ENCODE measurements at regions not wholly inside any gene's neighbourhood (a gene's known extent, or its start where the extent isn't known, plus 50 kb on each side); places are given as distances from the start of the nearest gene placed in this dataset.

DNA sequence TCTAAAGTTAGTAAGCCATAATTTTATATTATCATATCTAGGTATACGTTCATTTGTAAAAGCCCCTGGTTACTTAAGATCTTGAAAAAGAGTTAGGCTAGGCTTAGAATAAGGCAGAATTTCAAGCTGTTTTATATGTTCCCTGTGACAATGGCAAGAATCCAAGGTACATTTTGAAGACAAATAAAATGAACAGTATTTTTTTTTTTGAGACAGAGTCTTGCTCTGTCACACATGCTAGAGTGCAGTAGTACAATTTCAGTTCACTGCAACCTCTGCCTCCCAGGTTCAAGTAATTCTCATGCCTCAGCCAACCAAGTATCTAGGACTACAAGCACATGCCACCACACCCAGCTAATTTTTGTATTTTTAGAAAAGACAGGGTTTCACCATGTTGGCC is 139.2 kb downstream of the DUSP6 start:
- TF ChIP-seq, protein P1, sequence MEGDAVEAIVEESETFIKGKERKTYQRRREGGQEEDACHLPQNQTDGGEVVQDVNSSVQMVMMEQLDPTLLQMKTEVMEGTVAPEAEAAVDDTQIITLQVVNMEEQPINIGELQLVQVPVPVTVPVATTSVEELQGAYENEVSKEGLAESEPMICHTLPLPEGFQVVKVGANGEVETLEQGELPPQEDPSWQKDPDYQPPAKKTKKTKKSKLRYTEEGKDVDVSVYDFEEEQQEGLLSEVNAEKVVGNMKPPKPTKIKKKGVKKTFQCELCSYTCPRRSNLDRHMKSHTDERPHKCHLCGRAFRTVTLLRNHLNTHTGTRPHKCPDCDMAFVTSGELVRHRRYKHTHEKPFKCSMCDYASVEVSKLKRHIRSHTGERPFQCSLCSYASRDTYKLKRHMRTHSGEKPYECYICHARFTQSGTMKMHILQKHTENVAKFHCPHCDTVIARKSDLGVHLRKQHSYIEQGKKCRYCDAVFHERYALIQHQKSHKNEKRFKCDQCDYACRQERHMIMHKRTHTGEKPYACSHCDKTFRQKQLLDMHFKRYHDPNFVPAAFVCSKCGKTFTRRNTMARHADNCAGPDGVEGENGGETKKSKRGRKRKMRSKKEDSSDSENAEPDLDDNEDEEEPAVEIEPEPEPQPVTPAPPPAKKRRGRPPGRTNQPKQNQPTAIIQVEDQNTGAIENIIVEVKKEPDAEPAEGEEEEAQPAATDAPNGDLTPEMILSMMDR (IDR thresholded peaks at IDR 0.05; ENCODE audit: poor library complexity) = no peak
- TF ChIP-seq EZH2 (IDR thresholded peaks at IDR 0.05; ENCODE audit: borderline replicate concordance) (no peak), EZH2phosphoT487 (IDR thresholded peaks at IDR 0.05; ENCODE audit: low read depth, severe bottlenecking, unreplicated experiment) (no peak)
- H3K27me3 ChIP-seq = no peaks in the 10 kb centered on the region
- no peak overlapping the region for H2AFZ ChIP-seq
- H3K4me2 ChIP-seq = no peak overlapping the region
- 70% methylated on average over 1 of the region's 1 CpG for WGBS (ENCODE audit: low lambda C conversion rate, missing lambda C conversion rate)
- H3K9me2 ChIP-seq (replicated peaks; ENCODE audit: insufficient read depth) = no peaks in the 10 kb centered on the region
- no peaks in the 10 kb centered on the region for H4K20me1 ChIP-seq (ENCODE audit: insufficient read depth, poor library complexity, severe bottlenecking)
- H3K27ac ChIP-seq = peak overlapping the region; percentile 51
- H3K4me3 ChIP-seq = no peak overlapping the region
- no peaks in the 10 kb centered on the region for H3K79me2 ChIP-seq
- H3K4me1 ChIP-seq (ENCODE audit: insufficient read depth) = peaks cover 20% of the 10 kb centered on the region
- no peak for DNase-seq (ENCODE audit: low spot score)
- H3K9me3 ChIP-seq (ENCODE audit: low read depth) = no peaks in the 10 kb centered on the region
- H3K36me3 ChIP-seq (replicated peaks; ENCODE audit: insufficient read depth, low read depth) = no peaks in the 10 kb centered on the region

DNA sequence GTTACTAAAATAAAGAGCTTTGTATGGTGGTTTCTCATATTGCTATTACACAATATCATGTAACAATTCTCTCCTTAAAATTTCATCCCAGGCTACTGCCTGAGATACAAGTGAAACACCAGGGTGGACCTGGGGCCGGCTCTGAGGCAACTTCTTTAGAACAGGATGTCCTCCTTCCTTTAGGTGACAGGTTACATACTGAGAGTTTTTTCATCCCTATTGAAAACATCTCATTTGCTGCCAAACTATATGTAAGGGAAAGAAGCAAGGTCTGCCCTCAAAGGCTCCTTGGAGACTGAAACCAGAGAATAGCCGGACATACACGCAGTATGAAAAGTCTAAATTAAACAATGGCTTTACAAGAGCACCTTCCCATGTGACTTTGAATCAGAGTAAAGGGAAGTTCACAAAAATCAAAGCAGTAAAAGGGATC is 139.9 kb downstream of the DUSP6 start:
- Histone ChIP-seq H3K27me3 (no peaks in the 10 kb centered on the region), H4K20me1 (ENCODE audit: insufficient read depth, poor library complexity, severe bottlenecking) (no peaks in the 10 kb centered on the region), H3K27ac (peak overlapping the region; percentile 51), H3K9me3 (ENCODE audit: low read depth) (no peaks in the 10 kb centered on the region), H3K79me2 (no peaks in the 10 kb centered on the region), H3K4me2 (peak overlapping the region; percentile 42), H3K4me1 (ENCODE audit: insufficient read depth) (peaks cover 20% of the 10 kb centered on the region), H3K36me3 (replicated peaks; ENCODE audit: insufficient read depth, low read depth) (no peaks in the 10 kb centered on the region), H3K9me2 (replicated peaks; ENCODE audit: insufficient read depth) (no peaks in the 10 kb centered on the region), H3K4me3 (no peak overlapping the region), H2AFZ (no peak overlapping the region)
- peak; percentile 11 for DNase-seq (ENCODE audit: low spot score)
- TF ChIP-seq EZH2 (IDR thresholded peaks at IDR 0.05; ENCODE audit: borderline replicate concordance) (no peak), EZH2phosphoT487 (IDR thresholded peaks at IDR 0.05; ENCODE audit: low read depth, severe bottlenecking, unreplicated experiment) (no peak)
- TF ChIP-seq, protein P1 (IDR thresholded peaks at IDR 0.05; ENCODE audit: poor library complexity) = no peak
- 34% methylated on average over 3 of the region's 3 CpGs for WGBS (ENCODE audit: low lambda C conversion rate, missing lambda C conversion rate)

DNA sequence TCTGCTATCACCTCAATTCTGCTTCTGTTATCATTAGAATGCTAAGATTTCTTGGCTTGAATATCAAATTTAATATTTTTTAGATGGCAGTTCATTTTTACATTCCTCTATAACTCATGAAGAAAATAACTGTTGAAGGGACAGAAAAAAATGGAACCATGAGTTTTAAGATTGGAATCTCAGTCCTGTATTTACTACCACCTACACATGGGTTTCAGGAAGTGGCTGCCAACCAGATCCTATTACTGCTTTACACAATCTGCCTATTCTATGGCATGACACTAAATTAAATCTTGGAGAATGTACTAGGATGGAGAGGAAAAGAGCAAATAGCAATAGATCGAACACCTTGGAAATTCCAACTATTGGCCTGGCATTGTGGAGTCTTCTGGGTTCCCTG is 140.8 kb downstream of the DUSP6 start:
- TF ChIP-seq EZH2phosphoT487 (IDR thresholded peaks at IDR 0.05; ENCODE audit: low read depth, severe bottlenecking, unreplicated experiment) = no peak
- TF ChIP-seq, protein P1 (IDR thresholded peaks at IDR 0.05; ENCODE audit: poor library complexity) = no peak
- no peak overlapping the region for H3K4me2 ChIP-seq
- H3K36me3 ChIP-seq (replicated peaks; ENCODE audit: insufficient read depth, low read depth) = no peaks in the 10 kb centered on the region
- no peaks in the 10 kb centered on the region for H3K9me2 ChIP-seq (replicated peaks; ENCODE audit: insufficient read depth)
- no peaks in the 10 kb centered on the region for H3K27me3 ChIP-seq
- 100% methylated on average over 1 of the region's 1 CpG for WGBS (ENCODE audit: low lambda C conversion rate, missing lambda C conversion rate)
- no peak overlapping the region for H2AFZ ChIP-seq
- H3K79me2 ChIP-seq = no peaks in the 10 kb centered on the region
- no peak for DNase-seq (ENCODE audit: low spot score)
- H3K4me3 ChIP-seq = no peak overlapping the region
- H3K9me3 ChIP-seq (ENCODE audit: low read depth) = no peaks in the 10 kb centered on the region
- H4K20me1 ChIP-seq (ENCODE audit: insufficient read depth, poor library complexity, severe bottlenecking) = no peaks in the 10 kb centered on the region
- peaks cover 20% of the 10 kb centered on the region for H3K4me1 ChIP-seq (ENCODE audit: insufficient read depth)
- H3K27ac ChIP-seq = no peak overlapping the region

DNA sequence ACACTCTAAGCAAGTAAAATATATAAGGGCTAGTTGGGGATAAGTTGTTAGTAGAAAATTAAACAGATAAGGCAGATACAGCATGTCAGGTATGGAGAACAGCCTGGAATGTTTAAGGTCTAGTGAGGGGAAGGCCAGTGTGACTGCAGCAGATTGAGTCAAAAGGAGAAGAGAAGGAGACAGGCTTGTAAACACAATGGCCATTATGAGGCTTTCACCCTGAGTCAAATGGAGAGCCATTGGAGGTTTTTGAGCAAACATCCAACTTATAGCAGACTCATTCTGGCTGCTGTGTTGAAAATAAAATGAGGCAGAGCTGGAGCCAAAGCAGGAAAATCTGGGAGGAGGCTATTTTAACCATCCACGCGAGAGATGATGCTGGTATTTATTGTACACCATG is 142.0 kb downstream of the DUSP6 start:
- no peaks in the 10 kb centered on the region for H3K36me3 ChIP-seq (replicated peaks; ENCODE audit: insufficient read depth, low read depth)
- H3K4me2 ChIP-seq = no peak overlapping the region
- no peak overlapping the region for H2AFZ ChIP-seq
- no peaks in the 10 kb centered on the region for H3K79me2 ChIP-seq
- H3K27ac ChIP-seq = no peak overlapping the region
- H3K4me1 ChIP-seq (ENCODE audit: insufficient read depth) = peaks cover 21% of the 10 kb centered on the region
- DNase-seq (ENCODE audit: low spot score) = no peak
- H3K9me3 ChIP-seq (ENCODE audit: low read depth) = no peaks in the 10 kb centered on the region
- WGBS (ENCODE audit: low lambda C conversion rate, missing lambda C conversion rate) = 89% methylated on average over 2 of the region's 2 CpGs
- TF ChIP-seq EZH2phosphoT487 (IDR thresholded peaks at IDR 0.05; ENCODE audit: low read depth, severe bottlenecking, unreplicated experiment) (no peak), EZH2 (IDR thresholded peaks at IDR 0.05; ENCODE audit: borderline replicate concordance) (no peak)
- TF ChIP-seq, protein P1 (IDR thresholded peaks at IDR 0.05; ENCODE audit: poor library complexity) = no peak
- H3K9me2 ChIP-seq (replicated peaks; ENCODE audit: insufficient read depth) = no peaks in the 10 kb centered on the region
- no peak overlapping the region for H3K4me3 ChIP-seq
- no peaks in the 10 kb centered on the region for H4K20me1 ChIP-seq (ENCODE audit: insufficient read depth, poor library complexity, severe bottlenecking)
- H3K27me3 ChIP-seq = no peaks in the 10 kb centered on the region

All from hepatocyte (in vitro differentiated cells).